ENCODE measurements at regions not wholly inside any gene's neighbourhood (a gene's known extent, or its start where the extent isn't known, plus 50 kb on each side); places are given as distances from the start of the nearest gene placed in this dataset.

- Histone ChIP-seq H3K27me3 (no peaks in the 10 kb centered on the region), H3K4me3 (no peak overlapping the region), H3K36me3 (no peaks in the 10 kb centered on the region), H3K9me3 (ENCODE audit: low read depth) (no peaks in the 10 kb centered on the region), H3K4me1 (ENCODE audit: low read depth) (no peaks in the 10 kb centered on the region), H3K27ac (no peak overlapping the region)
- no peak for DNase-seq (ENCODE audit: low read depth in 1 of 2, low spot score in 1 of 2)
- TF ChIP-seq CTCF (IDR thresholded peaks at IDR 0.05; ENCODE audit: low read depth, low read length), result no peak
These were observed 84.5 kb upstream of the POU3F1 start for GRCh38 chr1:38131024-38131585.

GRCh38 chr1:38129971-38130370, 83.4 kb upstream of the POU3F1 start:
- Histone ChIP-seq H3K27ac (no peak overlapping the region), H3K27me3 (no peaks in the 10 kb centered on the region), H3K9me3 (ENCODE audit: low read depth) (no peaks in the 10 kb centered on the region), H3K36me3 (no peaks in the 10 kb centered on the region), H3K4me1 (ENCODE audit: low read depth) (no peaks in the 10 kb centered on the region), H3K4me3 (no peak overlapping the region)
- peak in 1 of 2 donors; percentile 13 for DNase-seq (ENCODE audit: low read depth in 1 of 2, low spot score in 1 of 2)
- TF ChIP-seq CTCF (IDR thresholded peaks at IDR 0.05; ENCODE audit: low read depth, low read length), result no peak

GRCh38 chr1:38129473-38129872, 82.9 kb upstream of the POU3F1 start:
- H3K27me3 ChIP-seq, result no peaks in the 10 kb centered on the region
- no peak overlapping the region for H3K4me3 ChIP-seq
- H3K4me1 ChIP-seq (ENCODE audit: low read depth), result no peaks in the 10 kb centered on the region
- H3K27ac ChIP-seq, result no peak overlapping the region
- H3K9me3 ChIP-seq (ENCODE audit: low read depth), result no peaks in the 10 kb centered on the region
- H3K36me3 ChIP-seq, result no peaks in the 10 kb centered on the region
- DNase-seq (ENCODE audit: low read depth in 1 of 2, low spot score in 1 of 2), result no peak
- TF ChIP-seq CTCF (IDR thresholded peaks at IDR 0.05; ENCODE audit: low read depth, low read length), result no peak

- Histone ChIP-seq H3K4me3 (no peak overlapping the region), H3K36me3 (no peaks in the 10 kb centered on the region), H3K4me1 (ENCODE audit: low read depth) (no peaks in the 10 kb centered on the region), H3K27me3 (no peaks in the 10 kb centered on the region), H3K27ac (no peak overlapping the region), H3K9me3 (ENCODE audit: low read depth) (no peaks in the 10 kb centered on the region)
- no peak for DNase-seq (ENCODE audit: low read depth in 1 of 2, low spot score in 1 of 2)
- no peak for TF ChIP-seq CTCF (IDR thresholded peaks at IDR 0.05; ENCODE audit: low read depth, low read length)
These were observed 82.4 kb upstream of the POU3F1 start for GRCh38 chr1:38128926-38129453.

GRCh38 chr1:38128511-38128910, 81.9 kb upstream of the POU3F1 start:
- no peak overlapping the region for H3K4me3 ChIP-seq
- no peaks in the 10 kb centered on the region for H3K9me3 ChIP-seq (ENCODE audit: low read depth)
- DNase-seq (ENCODE audit: low read depth in 1 of 2, low spot score in 1 of 2), result no peak

More at GRCh38 chr1:38128511-38128910, 81.9 kb upstream of the POU3F1 start:
- H3K36me3 ChIP-seq, result no peaks in the 10 kb centered on the region
- no peaks in the 10 kb centered on the region for H3K4me1 ChIP-seq (ENCODE audit: low read depth)
- no peak for TF ChIP-seq CTCF (IDR thresholded peaks at IDR 0.05; ENCODE audit: low read depth, low read length)
- H3K27me3 ChIP-seq, result no peaks in the 10 kb centered on the region
- no peak overlapping the region for H3K27ac ChIP-seq

Data from cardiac muscle cell (in vitro differentiated cells and primary cell).